Tibial nerve (tissue), 4 donors: ENCODE measurements at regions not wholly inside any gene's neighbourhood (a gene's known extent, or its start where the extent isn't known, plus 50 kb on each side); places are given as distances from the start of the nearest gene placed in this dataset.

Experiments
- DNase-seq, 2 donors: peaks; one replicate each; pipeline ENCODE4 v3.0.0-alpha.2; 2019; ENCODE audit warnings: low spot score in 2 of 2
- H3K27ac ChIP-seq, 4 donors: fragments of 200-600 bp; sonication (generic) in 3 of 4; one replicate each; pipeline ENCODE4 v1.5.1; 2017 to 2019; ENCODE audit warnings: mild to moderate bottlenecking in 1 of 4
- H3K27me3 ChIP-seq, 2 donors: fragments of 200-600 bp; sonication (generic) in 1 of 2; one replicate each; pipeline versions ENCODE4 v1.5.1 to v1.6.0; 2017 to 2019
- H3K36me3 ChIP-seq, 3 donors: fragments of 200-600 bp; sonication (generic); one replicate each; pipeline ENCODE4 v1.5.1; 2018 to 2019
- H3K4me1 ChIP-seq, 4 donors: fragments of 200-600 bp; sonication (generic) in 3 of 4; one replicate each; pipeline ENCODE4 v1.5.1; 2017 to 2019
- H3K4me3 ChIP-seq, 4 donors: fragments of 200-600 bp; sonication (generic) in 3 of 4; one replicate each; pipeline ENCODE4 v1.5.1; 2017 to 2019; ENCODE audit warnings: mild to moderate bottlenecking in 1 of 4, moderate library complexity in 1 of 4
- H3K9me3 ChIP-seq, 4 donors: fragments of 200-600 bp; sonication (generic) in 3 of 4; one replicate each; pipeline ENCODE4 v1.5.1; 2017 to 2019
- CTCF ChIP-seq, 5 experiments: fragments of 200-600 bp in 3 of 5; fragments of 450-650 bp in 2 of 5; sonication (generic) in 3 of 5; IDR thresholded peaks; one replicate each; pipeline ENCODE4 v1.5.1; 2016 to 2019; ENCODE audit warnings: antibody characterized with exemption in 5 of 5, mild to moderate bottlenecking in 3 of 5, moderate library complexity in 2 of 5
- EP300 ChIP-seq, 2 donors: sonication (generic); formaldehyde crosslinking; IDR thresholded peaks; one replicate each; pipeline ENCODE4 v1.6.1; 2017; ENCODE audit warnings: antibody characterized with exemption in 2 of 2, mild to moderate bottlenecking in 1 of 2
- POLR2A ChIP-seq, 2 donors: fragments of 450-650 bp; IDR thresholded peaks; one replicate each; pipeline ENCODE4 v1.6.1; 2017; ENCODE audit warnings: antibody characterized with exemption in 2 of 2, mild to moderate bottlenecking in 2 of 2, moderate library complexity in 2 of 2
- WGBS, 2 donors: methylation state at CpG; one replicate each; pipeline ENCODE4 v1.1.5; 2018; 5-methylcytosine and 5-hydroxymethylcytosine counted together

- no peak for TF ChIP-seq POLR2A (IDR thresholded peaks at IDR 0.05)
- TF ChIP-seq CTCF (IDR thresholded peaks at IDR 0.05): no peak
- TF ChIP-seq EP300 (IDR thresholded peaks at IDR 0.05): no peak
- Histone ChIP-seq H3K36me3 (no peaks in the 10 kb centered on the region), H3K4me3 (no peak overlapping the region), H3K4me1 (no peaks in the 10 kb centered on the region), H3K27me3 (no peaks in the 10 kb centered on the region), H3K9me3 (no peaks in the 10 kb centered on the region), H3K27ac (no peak overlapping the region)
- DNase-seq: no peak
- 21 to 31% methylated on average over 1 of the region's 1 CpG for WGBS, 2 donors
Measured at GRCh38 chr9:89984214-89984613, 379.4 kb downstream of the GADD45G start.

GRCh38 chr9:89985068-89985467 lies 380.3 kb downstream of the GADD45G start:
- Histone ChIP-seq H3K27me3 (no peaks in the 10 kb centered on the region), H3K4me1 (no peaks in the 10 kb centered on the region), H3K36me3 (no peaks in the 10 kb centered on the region), H3K9me3 (no peaks in the 10 kb centered on the region), H3K4me3 (no peak overlapping the region), H3K27ac (no peak overlapping the region)
- no peak for DNase-seq
- 89 to 96% methylated on average over 2 of the region's 2 CpGs for WGBS, 2 donors
- TF ChIP-seq EP300 (IDR thresholded peaks at IDR 0.05): no peak
- TF ChIP-seq CTCF (IDR thresholded peaks at IDR 0.05): no peak
- TF ChIP-seq POLR2A (IDR thresholded peaks at IDR 0.05): no peak

GRCh38 chr9:89986190-89986589 lies 381.4 kb downstream of the GADD45G start:
- WGBS, 2 donors: 64 to 73% methylated on average over 2 of the region's 2 CpGs

GRCh38 chr9:89988458-89988857 lies 383.6 kb downstream of the GADD45G start:
- Histone ChIP-seq H3K4me1 (peaks cover 0 to 9% (median 0%) of the 10 kb centered on the region in 4 donors), H3K36me3 (no peaks in the 10 kb centered on the region), H3K27ac (no peak overlapping the region), H3K9me3 (no peaks in the 10 kb centered on the region), H3K4me3 (no peak overlapping the region), H3K27me3 (no peaks in the 10 kb centered on the region)
- DNase-seq: no peak
- 47 to 80% methylated on average over 1 of the region's 1 CpG for WGBS, 2 donors
- no peak for TF ChIP-seq POLR2A (IDR thresholded peaks at IDR 0.05)
- TF ChIP-seq CTCF (IDR thresholded peaks at IDR 0.05): no peak
- no peak for TF ChIP-seq EP300 (IDR thresholded peaks at IDR 0.05)

More at GRCh38 chr9:89986190-89986589, 381.4 kb downstream of the GADD45G start:
- H3K4me3 ChIP-seq: no peak overlapping the region
- H3K27ac ChIP-seq: no peak overlapping the region
- H3K36me3 ChIP-seq: no peaks in the 10 kb centered on the region
- no peaks in the 10 kb centered on the region for H3K4me1 ChIP-seq
- H3K27me3 ChIP-seq: no peaks in the 10 kb centered on the region
- DNase-seq: no peak
- TF ChIP-seq CTCF (IDR thresholded peaks at IDR 0.05) (no peak), EP300 (IDR thresholded peaks at IDR 0.05) (no peak), POLR2A (IDR thresholded peaks at IDR 0.05) (no peak)
- no peaks in the 10 kb centered on the region for H3K9me3 ChIP-seq

GRCh38 chr9:89991204-89991790 lies 386.5 kb downstream of the GADD45G start:
- no peak overlapping the region for H3K27ac ChIP-seq
- no peaks in the 10 kb centered on the region for H3K36me3 ChIP-seq
- no peak for DNase-seq
- no peak overlapping the region for H3K4me3 ChIP-seq
- no peaks in the 10 kb centered on the region for H3K27me3 ChIP-seq
- H3K4me1 ChIP-seq: peaks cover 0 to 24% (median 5%) of the 10 kb centered on the region in 4 donors
- WGBS, 2 donors: 49 to 59% methylated on average over 7 of the region's 7 CpGs
- no peak for TF ChIP-seq EP300 (IDR thresholded peaks at IDR 0.05)
- no peak for TF ChIP-seq CTCF (IDR thresholded peaks at IDR 0.05)
- TF ChIP-seq POLR2A (IDR thresholded peaks at IDR 0.05): no peak
- peaks cover 0 to 2% (median 0%) of the 10 kb centered on the region in 4 donors for H3K9me3 ChIP-seq
